GM23248 (cell line): ENCODE measurements at regions not wholly inside any gene's neighbourhood (a gene's known extent, or its start where the extent isn't known, plus 50 kb on each side); places are given as distances from the start of the nearest gene placed in this dataset.

Experiments
- EZH2 ChIP-seq: fragments of 200-600 bp; sonication (generic); IDR thresholded peaks from 2 replicates; pipeline ENCODE4 v1.6.1; 2018; ENCODE audit warnings: antibody characterized with exemption, mild to moderate bottlenecking; ENCODE audit not compliant: insufficient read depth, poor library complexity, severe bottlenecking
- EZH2phosphoT487 ChIP-seq: fragments of 200-600 bp; sonication (generic); IDR thresholded peaks from 2 replicates; pipeline ENCODE4 v1.6.1; 2018; ENCODE audit warnings: antibody characterized with exemption, moderate library complexity, mild to moderate bottlenecking, low read depth; ENCODE audit not compliant: insufficient read depth

GRCh38 chr15:46751303-46751702, 966.0 kb upstream of the SEMA6D start:
- TF ChIP-seq EZH2 (no peak), EZH2phosphoT487 (no peak)
